ENCODE measurements at regions not wholly inside any gene's neighbourhood (a gene's known extent, or its start where the extent isn't known, plus 50 kb on each side); places are given as distances from the start of the nearest gene placed in this dataset.

GRCh38 chr2:186327251-186327868 lies 158.7 kb upstream of the ZC3H15 start:
- TF ChIP-seq TEAD4 (CRISPR knock-in tag; IDR thresholded peaks at IDR 0.05), result no peak
- TF ChIP-seq, protein P1, sequence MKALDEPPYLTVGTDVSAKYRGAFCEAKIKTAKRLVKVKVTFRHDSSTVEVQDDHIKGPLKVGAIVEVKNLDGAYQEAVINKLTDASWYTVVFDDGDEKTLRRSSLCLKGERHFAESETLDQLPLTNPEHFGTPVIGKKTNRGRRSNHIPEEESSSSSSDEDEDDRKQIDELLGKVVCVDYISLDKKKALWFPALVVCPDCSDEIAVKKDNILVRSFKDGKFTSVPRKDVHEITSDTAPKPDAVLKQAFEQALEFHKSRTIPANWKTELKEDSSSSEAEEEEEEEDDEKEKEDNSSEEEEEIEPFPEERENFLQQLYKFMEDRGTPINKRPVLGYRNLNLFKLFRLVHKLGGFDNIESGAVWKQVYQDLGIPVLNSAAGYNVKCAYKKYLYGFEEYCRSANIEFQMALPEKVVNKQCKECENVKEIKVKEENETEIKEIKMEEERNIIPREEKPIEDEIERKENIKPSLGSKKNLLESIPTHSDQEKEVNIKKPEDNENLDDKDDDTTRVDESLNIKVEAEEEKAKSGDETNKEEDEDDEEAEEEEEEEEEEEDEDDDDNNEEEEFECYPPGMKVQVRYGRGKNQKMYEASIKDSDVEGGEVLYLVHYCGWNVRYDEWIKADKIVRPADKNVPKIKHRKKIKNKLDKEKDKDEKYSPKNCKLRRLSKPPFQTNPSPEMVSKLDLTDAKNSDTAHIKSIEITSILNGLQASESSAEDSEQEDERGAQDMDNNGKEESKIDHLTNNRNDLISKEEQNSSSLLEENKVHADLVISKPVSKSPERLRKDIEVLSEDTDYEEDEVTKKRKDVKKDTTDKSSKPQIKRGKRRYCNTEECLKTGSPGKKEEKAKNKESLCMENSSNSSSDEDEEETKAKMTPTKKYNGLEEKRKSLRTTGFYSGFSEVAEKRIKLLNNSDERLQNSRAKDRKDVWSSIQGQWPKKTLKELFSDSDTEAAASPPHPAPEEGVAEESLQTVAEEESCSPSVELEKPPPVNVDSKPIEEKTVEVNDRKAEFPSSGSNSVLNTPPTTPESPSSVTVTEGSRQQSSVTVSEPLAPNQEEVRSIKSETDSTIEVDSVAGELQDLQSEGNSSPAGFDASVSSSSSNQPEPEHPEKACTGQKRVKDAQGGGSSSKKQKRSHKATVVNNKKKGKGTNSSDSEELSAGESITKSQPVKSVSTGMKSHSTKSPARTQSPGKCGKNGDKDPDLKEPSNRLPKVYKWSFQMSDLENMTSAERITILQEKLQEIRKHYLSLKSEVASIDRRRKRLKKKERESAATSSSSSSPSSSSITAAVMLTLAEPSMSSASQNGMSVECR (CRISPR knock-in tag; IDR thresholded peaks at IDR 0.05; ENCODE audit: borderline replicate concordance), result no peak
- TF ChIP-seq ATF6 (CRISPR knock-in tag; IDR thresholded peaks at IDR 0.05), result no peak
- TF ChIP-seq CTCF (IDR thresholded peaks at IDR 0.05), result no peak
- TF ChIP-seq TCF7 (CRISPR knock-in tag; IDR thresholded peaks at IDR 0.05; ENCODE audit: low read depth), result no peak

Data from WTC11 (cell line).